ENCODE measurements at regions not wholly inside any gene's neighbourhood (a gene's known extent, or its start where the extent isn't known, plus 50 kb on each side); places are given as distances from the start of the nearest gene placed in this dataset.

GRCh38 chr6:22657352-22657980, 88.1 kb downstream of the HDGFL1 start:
- Histone ChIP-seq H3K27ac (peak overlapping the region in 1 of 4 donors; percentile 21), H3K9me3 (no peaks in the 10 kb centered on the region), H3K4me1 (peaks cover 19% of the 10 kb centered on the region), H3K36me3 (replicated peaks in 1 of 2; ENCODE audit: insufficient read depth in 1 of 2, low read depth in 2 of 2) (no peaks in the 10 kb centered on the region), H3K27me3 (no peaks in the 10 kb centered on the region), H3K4me3 (no peak overlapping the region)
- DNase-seq (peak in 1 of 4 donors; percentile 6), ATAC-seq (peak; percentile 27)
- TF ChIP-seq CTCF (IDR thresholded peaks at IDR 0.05) = no peak
- no peak for TF ChIP-seq POLR2A (IDR thresholded peaks at IDR 0.05)
- WGBS, 2 donors = 30 to 61% methylated on average over 1 of the region's 1 CpG
- intact Hi-C loops (cut with DNase I) = no loop called here

GRCh38 chr6:22658183-22658582, 88.8 kb downstream of the HDGFL1 start:
- no peak for DNase-seq
- H3K27me3 ChIP-seq = no peaks in the 10 kb centered on the region
- no peak overlapping the region for H3K4me3 ChIP-seq
- peaks cover 19% of the 10 kb centered on the region for H3K4me1 ChIP-seq
- H3K36me3 ChIP-seq (replicated peaks in 1 of 2; ENCODE audit: insufficient read depth in 1 of 2, low read depth in 2 of 2) = no peaks in the 10 kb centered on the region
- peak overlapping the region in 1 of 4 donors; percentile 21 for H3K27ac ChIP-seq
- no peak for ATAC-seq
- intact Hi-C loops (cut with DNase I) = no loop called here
- WGBS, 2 donors = 60 to 63% methylated on average over 2 of the region's 2 CpGs
- TF ChIP-seq POLR2A (IDR thresholded peaks at IDR 0.05) (no peak), CTCF (IDR thresholded peaks at IDR 0.05) (no peak)
- no peaks in the 10 kb centered on the region for H3K9me3 ChIP-seq

GRCh38 chr6:22658934-22659333, 89.6 kb downstream of the HDGFL1 start:
- H3K27me3 ChIP-seq = no peaks in the 10 kb centered on the region
- WGBS, 2 donors = 81 to 91% methylated on average over 1 of the region's 1 CpG
- no peak for ATAC-seq
- no peak overlapping the region for H3K27ac ChIP-seq
- no peak overlapping the region for H3K4me3 ChIP-seq
- no peaks in the 10 kb centered on the region for H3K36me3 ChIP-seq (replicated peaks in 1 of 2; ENCODE audit: insufficient read depth in 1 of 2, low read depth in 2 of 2)
- H3K4me1 ChIP-seq = peaks cover 19% of the 10 kb centered on the region
- H3K9me3 ChIP-seq = no peaks in the 10 kb centered on the region
- intact Hi-C loops (cut with DNase I) = no loop called here
- DNase-seq = no peak
- TF ChIP-seq CTCF (IDR thresholded peaks at IDR 0.05) = no peak
- TF ChIP-seq POLR2A (IDR thresholded peaks at IDR 0.05) = no peak

- ATAC-seq (no peak), DNase-seq (no peak)
- H3K27ac ChIP-seq = no peak overlapping the region
- intact Hi-C loops (cut with DNase I) = no loop called here
- 57 to 64% methylated on average over 2 of the region's 2 CpGs for WGBS, 2 donors
- H3K4me3 ChIP-seq = no peak overlapping the region
- TF ChIP-seq POLR2A (IDR thresholded peaks at IDR 0.05) = no peak
- no peak for TF ChIP-seq CTCF (IDR thresholded peaks at IDR 0.05)
- no peaks in the 10 kb centered on the region for H3K9me3 ChIP-seq
- H3K4me1 ChIP-seq = no peaks in the 10 kb centered on the region
- H3K36me3 ChIP-seq (replicated peaks in 1 of 2; ENCODE audit: insufficient read depth in 1 of 2, low read depth in 2 of 2) = no peaks in the 10 kb centered on the region
- H3K27me3 ChIP-seq = no peaks in the 10 kb centered on the region
Measured at GRCh38 chr6:22664968-22665367, 95.6 kb downstream of the HDGFL1 start.

- H3K27ac ChIP-seq = no peak overlapping the region
- no peaks in the 10 kb centered on the region for H3K4me1 ChIP-seq
- no peak for TF ChIP-seq POLR2A (IDR thresholded peaks at IDR 0.05)
- no peaks in the 10 kb centered on the region for H3K9me3 ChIP-seq
- H3K36me3 ChIP-seq (replicated peaks in 1 of 2; ENCODE audit: insufficient read depth in 1 of 2, low read depth in 2 of 2) = no peaks in the 10 kb centered on the region
- no peak for ATAC-seq
- intact Hi-C loops (cut with DNase I) = no loop called here
- H3K27me3 ChIP-seq = no peaks in the 10 kb centered on the region
- 89 to 100% methylated on average over 1 of the region's 1 CpG for whole genome bisulfite sequencing, 2 donors
- H3K4me3 ChIP-seq = no peak overlapping the region
- no peak for DNase-seq
Measured at GRCh38 chr6:22666021-22666420, 96.7 kb downstream of the HDGFL1 start.
